ENCODE measurements at regions not wholly inside any gene's neighbourhood (a gene's known extent, or its start where the extent isn't known, plus 50 kb on each side); places are given as distances from the start of the nearest gene placed in this dataset.

DNA sequence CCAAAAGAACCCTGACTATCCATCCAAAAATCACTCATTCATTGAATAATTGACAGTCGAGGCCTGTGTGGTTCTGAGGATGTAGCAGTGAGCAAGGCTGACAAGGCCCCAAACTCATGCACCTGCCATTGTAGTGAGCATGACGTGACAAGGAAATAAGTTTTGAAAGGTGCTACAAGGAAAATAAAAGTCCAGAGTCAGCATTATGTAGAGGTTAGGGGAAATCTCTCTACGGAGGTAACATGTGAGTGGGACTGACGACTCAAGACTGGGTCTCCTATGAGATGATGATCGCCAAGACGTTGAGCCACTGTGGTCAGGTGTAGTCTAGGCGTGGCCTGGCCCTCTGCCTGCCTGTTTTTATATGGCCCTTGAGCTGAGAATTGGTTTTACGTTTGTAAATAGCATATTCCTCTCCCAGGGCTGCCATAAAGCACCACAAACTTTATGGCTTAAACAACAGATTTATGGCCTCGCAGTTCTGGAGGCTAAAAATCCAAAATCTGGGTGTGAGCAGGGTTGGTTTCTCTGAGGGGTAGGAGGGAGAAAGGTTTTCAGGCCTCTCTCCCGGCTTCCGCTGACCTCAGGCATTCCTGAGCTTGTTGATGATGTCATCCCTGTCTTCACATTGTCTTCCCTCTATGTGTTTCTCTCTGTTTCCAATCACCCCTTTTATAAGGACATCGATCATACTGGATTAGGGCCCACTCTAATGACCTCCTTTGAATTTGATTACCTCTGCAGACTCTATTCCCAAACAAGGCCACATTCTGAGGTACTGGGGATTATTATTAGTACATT, 206.4 kb upstream of the EGFLAM start:
- H3K27me3 ChIP-seq (ENCODE audit: insufficient read depth, low read length): no peaks in the 10 kb centered on the region
- H3K4me1 ChIP-seq (ENCODE audit: insufficient read depth, low read length): no peaks in the 10 kb centered on the region; the same call in 1 of the 2 replicates
- no peak overlapping the region for H3K4me3 ChIP-seq (ENCODE audit: low read length)
- no peak overlapping the region for H3K27ac ChIP-seq (ENCODE audit: low read length)
- no peaks in the 10 kb centered on the region for H3K9me3 ChIP-seq (ENCODE audit: insufficient read depth, low read depth, low read length)
- H3K36me3 ChIP-seq (ENCODE audit: insufficient read depth, low read depth, low read length): no peaks in the 10 kb centered on the region
- H3K9ac ChIP-seq (ENCODE audit: low read depth, low read length): no peak overlapping the region

DNA sequence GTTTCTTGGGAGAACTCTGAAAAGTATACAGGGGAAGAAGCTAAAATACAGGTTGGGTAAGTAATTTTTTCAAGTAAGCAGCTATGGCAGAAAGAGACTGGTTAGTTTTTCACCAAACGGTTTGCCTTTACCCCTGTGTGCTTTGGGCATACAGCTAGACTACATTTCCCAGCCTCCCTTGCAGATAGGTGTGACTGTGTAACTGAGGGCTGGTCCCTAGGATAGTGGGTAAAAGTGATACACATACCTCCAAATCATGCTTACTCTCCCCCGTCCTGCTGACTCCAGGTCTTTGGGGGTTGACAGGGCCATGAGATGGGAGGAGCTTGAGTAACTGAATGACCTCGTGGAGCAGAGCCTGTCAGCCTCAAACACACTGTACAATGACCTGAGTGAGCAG, 208.6 kb upstream of the GDNF start:
- Histone ChIP-seq H3K36me3 (ENCODE audit: insufficient read depth, low read depth, low read length) (no peaks in the 10 kb centered on the region), H3K9ac (ENCODE audit: low read depth, low read length) (no peak overlapping the region), H3K4me1 (ENCODE audit: insufficient read depth, low read length) (no peaks in the 10 kb centered on the region; the same call in 1 of the 2 replicates), H3K4me3 (ENCODE audit: low read length) (no peak overlapping the region), H3K27ac (ENCODE audit: low read length) (no peak overlapping the region), H3K27me3 (ENCODE audit: insufficient read depth, low read length) (no peaks in the 10 kb centered on the region), H3K9me3 (ENCODE audit: insufficient read depth, low read depth, low read length) (no peaks in the 10 kb centered on the region)

DNA sequence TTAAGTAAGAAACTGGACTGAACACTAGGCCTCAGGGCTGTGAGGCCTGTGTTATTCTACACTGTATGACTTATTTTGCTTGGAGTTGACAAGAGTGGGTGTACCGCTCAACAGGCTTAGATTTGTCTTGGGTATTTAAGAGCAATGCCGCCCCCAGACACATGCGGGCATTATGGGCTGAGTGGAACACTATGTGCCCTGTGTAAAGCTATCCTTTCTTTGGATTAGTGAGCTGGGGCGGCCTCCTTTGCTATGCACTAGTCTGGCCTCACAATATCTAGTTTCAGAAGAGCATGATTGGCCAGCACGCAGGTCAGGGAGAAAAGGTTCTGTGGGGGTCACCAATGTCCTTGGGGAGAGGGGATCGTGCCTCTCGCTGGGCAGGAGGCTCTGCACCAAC, 206.3 kb upstream of the GDNF start:
- Histone ChIP-seq H3K9me3 (ENCODE audit: insufficient read depth, low read depth, low read length) (no peaks in the 10 kb centered on the region), H3K9ac (ENCODE audit: low read depth, low read length) (no peak overlapping the region), H3K27me3 (ENCODE audit: insufficient read depth, low read length) (no peaks in the 10 kb centered on the region), H3K36me3 (ENCODE audit: insufficient read depth, low read depth, low read length) (no peaks in the 10 kb centered on the region), H3K4me1 (ENCODE audit: insufficient read depth, low read length) (no peaks in the 10 kb centered on the region; the same call in 1 of the 2 replicates), H3K4me3 (ENCODE audit: low read length) (no peak overlapping the region), H3K27ac (ENCODE audit: low read length) (no peak overlapping the region)

DNA sequence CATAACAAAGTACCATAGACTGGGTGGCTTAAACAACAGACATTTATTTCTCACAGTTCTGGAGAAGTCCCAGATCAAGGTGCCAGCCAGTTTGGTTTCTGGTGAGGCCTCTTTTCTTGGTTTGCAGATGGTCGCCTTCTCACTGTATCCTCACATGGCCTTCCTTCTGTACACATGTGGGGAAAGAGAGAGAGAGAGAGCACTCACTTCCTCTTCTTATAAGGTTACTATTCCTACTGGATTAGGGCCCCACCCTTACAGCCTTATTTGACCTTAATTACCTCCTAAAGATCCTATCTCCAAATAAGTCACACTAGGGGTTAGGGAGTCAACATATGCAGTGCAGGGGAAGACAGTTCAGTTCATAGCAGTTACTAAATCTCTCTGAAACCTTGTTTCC, 205.6 kb upstream of the GDNF start:
- Histone ChIP-seq H3K27me3 (ENCODE audit: insufficient read depth, low read length) (no peaks in the 10 kb centered on the region), H3K27ac (ENCODE audit: low read length) (no peak overlapping the region), H3K9me3 (ENCODE audit: insufficient read depth, low read depth, low read length) (no peaks in the 10 kb centered on the region), H3K4me1 (ENCODE audit: insufficient read depth, low read length) (no peaks in the 10 kb centered on the region; the same call in 1 of the 2 replicates), H3K4me3 (ENCODE audit: low read length) (no peak overlapping the region), H3K9ac (ENCODE audit: low read depth, low read length) (no peak overlapping the region), H3K36me3 (ENCODE audit: insufficient read depth, low read depth, low read length) (no peaks in the 10 kb centered on the region)

DNA sequence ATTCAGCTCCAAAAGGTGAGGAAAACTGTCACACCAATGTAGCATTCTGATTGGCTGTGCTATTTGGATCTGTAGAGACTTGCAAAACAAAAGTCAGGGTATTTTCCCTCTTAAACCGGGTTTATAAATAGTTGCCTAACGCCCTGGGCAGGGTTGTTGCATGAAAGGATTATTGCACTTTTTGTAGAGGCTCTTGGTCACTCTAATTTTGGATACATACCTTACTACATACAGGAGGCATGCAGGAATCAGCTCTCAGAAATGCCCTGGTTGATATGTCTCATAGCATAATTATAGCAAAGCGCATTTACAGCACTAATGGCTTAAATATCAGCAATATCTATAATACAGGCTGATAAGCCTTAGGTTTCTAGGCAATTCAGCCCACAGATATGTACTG, 200.0 kb upstream of the GDNF start:
- H3K27me3 ChIP-seq (ENCODE audit: insufficient read depth, low read length): no peaks in the 10 kb centered on the region

DNA sequence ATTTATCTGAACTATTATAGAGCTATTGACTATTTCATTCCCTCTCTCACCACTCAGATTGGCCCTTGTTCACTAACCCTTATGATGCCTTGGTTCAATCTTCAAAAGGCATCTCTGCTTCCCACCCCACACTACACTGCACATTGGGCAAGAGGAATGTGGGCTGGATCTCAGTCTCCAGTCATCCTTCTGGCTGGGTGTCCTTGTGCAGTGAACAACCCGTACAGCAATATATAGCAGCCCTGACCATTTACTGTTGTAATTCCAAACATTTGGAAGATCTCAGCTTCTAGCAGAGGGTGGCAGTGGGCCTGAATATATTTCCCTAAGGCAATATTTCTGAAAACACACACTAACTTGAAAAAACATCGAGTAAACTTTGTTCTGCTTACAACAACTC, 199.2 kb upstream of the GDNF start:
- no peaks in the 10 kb centered on the region for H3K27me3 ChIP-seq (ENCODE audit: insufficient read depth, low read length)

More for the DNA sequence above, 200.0 kb upstream of the GDNF start:
- H3K27ac ChIP-seq (ENCODE audit: low read length): no peak overlapping the region
- no peak overlapping the region for H3K4me3 ChIP-seq (ENCODE audit: low read length)
- no peaks in the 10 kb centered on the region for H3K36me3 ChIP-seq (ENCODE audit: insufficient read depth, low read depth, low read length)
- no peak overlapping the region for H3K9ac ChIP-seq (ENCODE audit: low read depth, low read length)
- no peaks in the 10 kb centered on the region for H3K9me3 ChIP-seq (ENCODE audit: insufficient read depth, low read depth, low read length)
- H3K4me1 ChIP-seq (ENCODE audit: insufficient read depth, low read length): no peaks in the 10 kb centered on the region

DNA sequence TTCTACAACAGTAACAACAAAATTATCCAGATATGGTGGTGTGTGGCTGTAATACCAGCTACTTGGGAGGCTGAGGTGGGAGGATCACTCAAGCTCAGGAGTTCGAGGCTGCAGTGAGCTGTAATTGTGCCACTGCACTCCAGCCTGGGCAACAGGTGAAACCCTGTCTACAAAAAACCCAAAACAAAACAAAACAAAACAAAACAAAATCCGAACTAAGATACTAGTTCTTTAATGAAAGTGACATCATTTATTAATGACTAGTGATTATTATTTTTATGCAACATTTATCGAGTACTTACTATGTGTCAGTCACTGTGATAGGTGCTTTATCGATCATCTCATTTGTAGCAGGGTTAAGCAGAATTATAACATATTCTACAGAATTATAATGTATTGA, 196.9 kb upstream of the GDNF start:
- no peak overlapping the region for H3K9ac ChIP-seq (ENCODE audit: low read depth, low read length)
- H3K4me1 ChIP-seq (ENCODE audit: insufficient read depth, low read length): no peaks in the 10 kb centered on the region
- no peaks in the 10 kb centered on the region for H3K36me3 ChIP-seq (ENCODE audit: insufficient read depth, low read depth, low read length)
- no peak overlapping the region for H3K27ac ChIP-seq (ENCODE audit: low read length)
- no peak overlapping the region for H3K4me3 ChIP-seq (ENCODE audit: low read length)
- no peaks in the 10 kb centered on the region for H3K9me3 ChIP-seq (ENCODE audit: insufficient read depth, low read depth, low read length)
- no peaks in the 10 kb centered on the region for H3K27me3 ChIP-seq (ENCODE audit: insufficient read depth, low read length)

More for the DNA sequence above, 199.2 kb upstream of the GDNF start:
- Histone ChIP-seq H3K4me3 (ENCODE audit: low read length) (no peak overlapping the region), H3K9me3 (ENCODE audit: insufficient read depth, low read depth, low read length) (no peaks in the 10 kb centered on the region), H3K4me1 (ENCODE audit: insufficient read depth, low read length) (no peaks in the 10 kb centered on the region), H3K27ac (ENCODE audit: low read length) (no peak overlapping the region), H3K9ac (ENCODE audit: low read depth, low read length) (no peak overlapping the region), H3K36me3 (ENCODE audit: insufficient read depth, low read depth, low read length) (no peaks in the 10 kb centered on the region)

DNA sequence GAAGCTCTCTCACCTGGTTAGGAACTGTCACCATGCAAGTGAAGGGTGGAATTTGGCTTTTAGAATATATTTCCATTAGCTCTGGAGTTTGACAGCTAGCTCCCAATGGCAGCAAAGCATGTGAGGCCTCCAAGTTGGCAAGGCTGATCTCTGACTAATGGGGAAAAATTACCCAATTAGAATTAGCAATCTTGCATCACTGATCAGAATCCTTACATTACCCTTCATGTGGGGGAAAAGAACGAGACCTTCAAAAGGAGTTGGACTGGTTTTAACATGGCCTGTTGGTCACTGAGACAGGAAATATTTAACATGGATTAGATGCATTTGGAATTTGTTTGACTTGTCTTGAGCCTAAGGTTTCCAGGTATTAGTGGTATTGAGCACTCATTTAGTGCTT, 192.3 kb upstream of the GDNF start:
- Histone ChIP-seq H3K9me3 (ENCODE audit: insufficient read depth, low read depth, low read length) (no peaks in the 10 kb centered on the region), H3K36me3 (ENCODE audit: insufficient read depth, low read depth, low read length) (no peaks in the 10 kb centered on the region), H3K27ac (ENCODE audit: low read length) (no peak overlapping the region), H3K4me1 (ENCODE audit: insufficient read depth, low read length) (no peaks in the 10 kb centered on the region), H3K9ac (ENCODE audit: low read depth, low read length) (no peak overlapping the region), H3K4me3 (ENCODE audit: low read length) (no peak overlapping the region), H3K27me3 (ENCODE audit: insufficient read depth, low read length) (no peaks in the 10 kb centered on the region)

DNA sequence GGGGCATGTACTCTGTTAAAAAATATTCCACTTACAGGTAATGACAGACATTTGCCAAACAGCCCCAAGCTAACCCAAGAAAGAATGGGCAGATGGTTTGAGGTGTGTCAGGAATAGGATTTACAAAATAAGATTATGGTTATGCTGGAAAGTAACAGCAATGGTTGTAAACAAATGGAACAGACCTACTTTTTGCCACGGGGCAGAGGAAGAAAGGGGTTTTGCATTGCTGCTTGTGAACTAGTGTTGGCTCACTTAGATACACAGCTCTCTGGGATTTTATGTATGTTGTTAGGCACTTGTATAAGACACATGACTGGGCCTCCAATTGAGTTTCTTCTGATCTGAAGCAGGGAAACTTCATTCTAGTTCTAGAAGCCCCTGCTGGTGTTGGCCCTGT, 191.5 kb upstream of the GDNF start:
- no peak overlapping the region for H3K9ac ChIP-seq (ENCODE audit: low read depth, low read length)

DNA sequence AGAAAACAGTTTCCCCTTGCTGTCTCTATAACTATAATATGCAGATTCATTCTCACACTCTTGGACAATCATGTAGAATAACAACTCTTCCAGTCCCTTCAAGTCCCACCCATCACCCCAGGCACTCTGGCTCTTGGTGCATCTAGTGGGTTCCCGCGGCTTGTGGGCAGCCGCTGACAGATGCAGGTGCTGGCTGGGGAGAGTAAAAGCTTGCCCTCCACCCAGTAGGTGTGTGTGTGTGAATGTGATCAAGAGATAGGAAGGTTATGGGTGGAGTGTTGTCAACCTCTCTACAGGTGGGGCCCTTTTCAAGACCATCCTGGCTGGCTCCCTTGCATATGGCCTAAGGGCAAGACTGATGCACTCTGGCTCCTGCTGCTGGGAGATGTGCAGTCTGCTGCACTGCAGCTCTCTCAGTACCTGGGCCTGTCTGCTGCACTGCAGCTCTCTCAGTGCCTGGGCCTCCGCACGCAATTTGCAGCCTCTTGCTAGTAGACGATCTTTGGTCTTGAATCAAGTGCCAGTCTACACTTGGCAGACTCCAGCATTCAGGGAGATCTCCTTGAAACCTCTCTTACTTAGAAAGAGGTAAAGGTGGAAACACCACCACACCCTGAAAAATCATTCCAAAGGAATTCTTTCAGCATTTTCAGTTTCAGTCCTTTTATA, 189.7 kb upstream of the GDNF start:
- no peaks in the 10 kb centered on the region for H3K4me1 ChIP-seq (ENCODE audit: insufficient read depth, low read length)
- H3K36me3 ChIP-seq (ENCODE audit: insufficient read depth, low read depth, low read length): no peaks in the 10 kb centered on the region
- H3K4me3 ChIP-seq (ENCODE audit: low read length): no peak overlapping the region
- H3K27me3 ChIP-seq (ENCODE audit: insufficient read depth, low read length): no peaks in the 10 kb centered on the region
- no peak overlapping the region for H3K9ac ChIP-seq (ENCODE audit: low read depth, low read length)
- no peaks in the 10 kb centered on the region for H3K9me3 ChIP-seq (ENCODE audit: insufficient read depth, low read depth, low read length)
- no peak overlapping the region for H3K27ac ChIP-seq (ENCODE audit: low read length)

More for the DNA sequence above, 191.5 kb upstream of the GDNF start:
- no peaks in the 10 kb centered on the region for H3K9me3 ChIP-seq (ENCODE audit: insufficient read depth, low read depth, low read length)
- H3K4me1 ChIP-seq (ENCODE audit: insufficient read depth, low read length): no peaks in the 10 kb centered on the region
- H3K27me3 ChIP-seq (ENCODE audit: insufficient read depth, low read length): no peaks in the 10 kb centered on the region
- no peak overlapping the region for H3K4me3 ChIP-seq (ENCODE audit: low read length)
- H3K27ac ChIP-seq (ENCODE audit: low read length): no peak overlapping the region
- H3K36me3 ChIP-seq (ENCODE audit: insufficient read depth, low read depth, low read length): no peaks in the 10 kb centered on the region

DNA sequence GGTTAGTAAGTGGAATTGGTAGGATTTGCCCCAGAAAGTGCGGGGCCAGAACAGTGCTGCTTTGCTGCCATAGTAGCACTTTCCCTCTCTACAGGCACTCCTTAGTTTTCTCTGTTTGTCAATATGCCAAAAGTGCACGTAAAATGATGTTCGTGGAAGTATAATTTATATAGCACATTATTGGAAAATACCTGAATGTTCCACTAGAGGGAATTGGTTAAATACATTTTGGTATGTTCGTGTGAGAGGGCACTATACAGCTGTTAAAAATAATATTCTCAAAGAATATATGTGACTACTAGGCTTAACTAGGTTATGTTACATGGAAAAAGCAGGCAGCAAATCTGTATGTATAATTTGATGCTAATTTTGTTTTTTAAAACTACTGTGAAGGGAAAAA, 184.0 kb upstream of the GDNF start:
- H3K9me3 ChIP-seq (ENCODE audit: insufficient read depth, low read depth, low read length): no peaks in the 10 kb centered on the region
- no peaks in the 10 kb centered on the region for H3K4me1 ChIP-seq (ENCODE audit: insufficient read depth, low read length)
- no peak overlapping the region for H3K27ac ChIP-seq (ENCODE audit: low read length)
- H3K4me3 ChIP-seq (ENCODE audit: low read length): no peak overlapping the region
- H3K9ac ChIP-seq (ENCODE audit: low read depth, low read length): no peak overlapping the region
- no peaks in the 10 kb centered on the region for H3K36me3 ChIP-seq (ENCODE audit: insufficient read depth, low read depth, low read length)
- H3K27me3 ChIP-seq (ENCODE audit: insufficient read depth, low read length): no peaks in the 10 kb centered on the region

DNA sequence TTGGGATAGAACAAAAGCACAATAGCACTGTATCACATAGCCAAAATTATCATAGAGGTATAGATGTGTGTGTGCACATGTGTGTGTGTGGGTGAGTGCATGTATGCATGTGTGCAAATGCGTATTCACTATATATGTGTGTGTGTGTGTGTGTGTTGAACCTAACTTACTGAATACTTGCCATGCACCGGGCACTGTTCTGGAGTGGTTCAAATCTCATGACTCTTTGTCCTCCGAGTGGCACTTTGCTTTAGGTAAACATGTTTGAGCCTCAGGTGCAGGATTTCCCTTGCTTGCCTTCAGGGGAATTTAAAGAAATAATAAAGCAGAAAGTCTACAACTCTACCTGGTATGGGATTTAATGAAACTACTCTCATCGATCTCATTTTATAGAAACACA, 183.5 kb upstream of the GDNF start:
- no peak overlapping the region for H3K9ac ChIP-seq (ENCODE audit: low read depth, low read length)
- H3K4me3 ChIP-seq (ENCODE audit: low read length): no peak overlapping the region

More for the DNA sequence above, 183.5 kb upstream of the GDNF start:
- H3K27me3 ChIP-seq (ENCODE audit: insufficient read depth, low read length): no peaks in the 10 kb centered on the region
- no peaks in the 10 kb centered on the region for H3K9me3 ChIP-seq (ENCODE audit: insufficient read depth, low read depth, low read length)
- H3K4me1 ChIP-seq (ENCODE audit: insufficient read depth, low read length): no peaks in the 10 kb centered on the region
- H3K36me3 ChIP-seq (ENCODE audit: insufficient read depth, low read depth, low read length): no peaks in the 10 kb centered on the region
- H3K27ac ChIP-seq (ENCODE audit: low read length): no peak overlapping the region

Measured in iPS-20b (cell line).